WTC11 (cell line): ENCODE measurements at regions not wholly inside any gene's neighbourhood (a gene's known extent, or its start where the extent isn't known, plus 50 kb on each side); places are given as distances from the start of the nearest gene placed in this dataset.
"Not testable (repeated sequence)": the region's sequence is repeated elsewhere in the genome, so short reads cannot be mapped to it uniquely, and the experiment has no call there.

Experiments
- ATAC-seq: fragments of 200-7000 bp; cut with Tn5 transposase; 2 replicates; pipeline ENCODE4 v1.10.0; 2021; ENCODE audit warnings: mild to moderate bottlenecking, moderate library complexity
- CTCF ChIA-PET: fragments of 300-600 bp; sonication (Branson Sonifier 250); formaldehyde crosslinking; loops from one replicate; lab custom pipeline; 2021; ENCODE audit warnings: antibody characterized with exemption; lab: Charles Lee
- POLR2A ChIA-PET: fragments of 350-600 bp; sonication (Branson Sonifier 250); formaldehyde crosslinking; loops from one replicate; lab custom pipeline; 2021; ENCODE audit warnings: antibody characterized with exemption; lab: Charles Lee
- DNase-seq: peaks from one replicate; pipeline ENCODE4 v3.0.0; 2021; ENCODE audit warnings: low spot score
- H3K27ac Mint-ChIP-seq: 2 replicates; pipeline ENCODE4 v1.8.0; 2021; ENCODE audit warnings: mixed read lengths
- H3K27me3 Mint-ChIP-seq: 2 replicates; pipeline ENCODE4 v1.8.0; 2021; ENCODE audit warnings: low read depth, mild to moderate bottlenecking, moderate library complexity, mixed read lengths
- H3K36me3 Mint-ChIP-seq: 2 replicates; pipeline ENCODE4 v1.8.0; 2021; ENCODE audit warnings: mixed read lengths
- H3K4me1 Mint-ChIP-seq: 2 replicates; pipeline ENCODE4 v1.8.0; 2022; ENCODE audit warnings: mixed read lengths
- H3K4me3 Mint-ChIP-seq: 2 replicates; pipeline ENCODE4 v1.8.0; 2021; ENCODE audit warnings: mild to moderate bottlenecking, moderate library complexity, mixed read lengths
- H3K9me3 Mint-ChIP-seq: 2 replicates; pipeline ENCODE4 v1.8.0; 2021; ENCODE audit warnings: mixed read lengths
- EMX1 ChIP-seq: fragments of 250-450 bp; sonication (Bioruptor Pico); IDR thresholded peaks from 2 replicates; pipeline ENCODE4 v1.8.0; 2021; ENCODE audit warnings: mild to moderate bottlenecking
- GABPB1 ChIP-seq: sonication (generic); formaldehyde crosslinking; IDR thresholded peaks from 2 replicates; pipeline ENCODE4 v1.8.1; 2023; ENCODE audit warnings: mild to moderate bottlenecking, missing genetic modification reagents
- JAZF1 ChIP-seq: fragments of 250-450 bp; sonication (Bioruptor Pico); IDR thresholded peaks from 2 replicates; pipeline ENCODE4 v1.9.0; 2021; ENCODE audit warnings: moderate library complexity, mild to moderate bottlenecking, inconsistent platforms
- KAT7 ChIP-seq: sonication (generic); formaldehyde crosslinking; IDR thresholded peaks from 2 replicates; pipeline ENCODE4 v1.8.1; 2023; ENCODE audit warnings: missing genetic modification reagents, mild to moderate bottlenecking, borderline replicate concordance
- NFE2L1 ChIP-seq: sonication (generic); formaldehyde crosslinking; IDR thresholded peaks from 2 replicates; pipeline ENCODE4 v1.8.1; 2023; ENCODE audit warnings: missing genetic modification reagents
- NFYB ChIP-seq: sonication (generic); formaldehyde crosslinking; conservative IDR thresholded peaks from 2 replicates; pipeline ENCODE4 v1.8.0; 2022; ENCODE audit warnings: low read depth, missing genetic modification reagents
- NR3C1 ChIP-seq: sonication (generic); formaldehyde crosslinking; conservative IDR thresholded peaks from 2 replicates; pipeline ENCODE4 v1.8.1; 2023; ENCODE audit warnings: low read depth, mild to moderate bottlenecking, missing genetic modification reagents
- OVOL2 ChIP-seq: fragments of 250-450 bp; sonication (Bioruptor Pico); IDR thresholded peaks from 2 replicates; pipeline ENCODE4 v1.9.0; 2021; ENCODE audit warnings: mild to moderate bottlenecking, borderline replicate concordance
- RORB ChIP-seq: fragments of 250-450 bp; sonication (Bioruptor Pico); IDR thresholded peaks from 2 replicates; pipeline ENCODE4 v1.9.0; 2021; ENCODE audit warnings: mild to moderate bottlenecking
- SMAD4 ChIP-seq: sonication (generic); formaldehyde crosslinking; IDR thresholded peaks from 2 replicates; pipeline ENCODE4 v1.8.0; 2022; ENCODE audit warnings: mild to moderate bottlenecking, missing genetic modification reagents
- TEAD4 ChIP-seq: sonication (generic); formaldehyde crosslinking; IDR thresholded peaks from 2 replicates; pipeline ENCODE4 v1.8.0; 2022; ENCODE audit warnings: mild to moderate bottlenecking, missing genetic modification reagents
- ZNF232 ChIP-seq: sonication (generic); formaldehyde crosslinking; IDR thresholded peaks from 2 replicates; pipeline ENCODE4 v1.8.0; 2022; ENCODE audit warnings: mild to moderate bottlenecking, missing genetic modification reagents
- ZNF423 ChIP-seq: fragments of 250-450 bp; sonication (Bioruptor Pico); IDR thresholded peaks from 2 replicates; pipeline ENCODE4 v2.1.2; 2022; ENCODE audit warnings: mild to moderate bottlenecking, moderate library complexity
- TF ChIP-seq, protein P1 (sequence below): sonication (generic); formaldehyde crosslinking; IDR thresholded peaks from 2 replicates; pipeline ENCODE4 v1.8.0; 2022; ENCODE audit warnings: mild to moderate bottlenecking, missing genetic modification reagents
- TF ChIP-seq, protein P2 (sequence below): sonication (generic); formaldehyde crosslinking; IDR thresholded peaks from 2 replicates; pipeline ENCODE4 v1.8.1; 2023; ENCODE audit warnings: mild to moderate bottlenecking, missing genetic modification reagents, moderate library complexity
- TF ChIP-seq, protein P3 (sequence below): sonication (generic); formaldehyde crosslinking; IDR thresholded peaks from 2 replicates; pipeline ENCODE4 v1.8.0; 2023; ENCODE audit warnings: mild to moderate bottlenecking, missing genetic modification reagents
- TF ChIP-seq, protein P4 (sequence below): fragments of 200-600 bp; IDR thresholded peaks from 2 replicates; pipeline ENCODE4 v1.8.0; 2022; ENCODE audit warnings: antibody characterized with exemption

DNA sequence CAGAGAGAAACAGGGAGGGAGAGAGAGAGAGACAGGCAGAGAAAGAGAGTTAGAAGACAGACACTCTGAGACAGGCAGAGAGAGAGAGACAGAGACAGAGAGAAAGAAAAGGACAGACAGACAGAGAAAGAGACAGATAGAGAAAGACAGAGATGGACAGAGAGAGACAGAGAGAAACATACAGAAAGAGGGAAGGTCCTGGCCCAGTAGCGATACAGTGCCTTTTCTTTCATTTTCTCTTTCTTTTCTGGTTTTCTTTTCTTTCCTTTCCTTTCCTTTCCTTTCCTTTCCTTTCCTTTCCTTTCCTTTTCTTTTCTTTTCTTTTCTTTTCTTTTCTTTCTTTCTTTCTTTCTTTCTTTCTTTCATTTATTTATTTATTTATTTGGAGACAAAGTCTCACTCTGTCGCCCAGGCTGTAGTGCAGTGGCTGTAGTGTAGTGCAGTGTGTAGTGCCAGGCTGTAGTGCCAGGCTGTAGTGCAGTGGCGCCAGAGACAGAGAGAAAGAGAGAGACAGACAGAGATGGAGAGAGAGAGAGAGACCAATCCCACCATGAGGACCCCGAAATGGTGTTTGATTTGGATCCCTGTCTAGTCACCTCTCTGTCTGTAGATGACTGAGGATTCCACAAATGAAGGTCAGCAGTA, 1501.5 kb upstream of the DEFB115 start:
- H3K4me1 Mint-ChIP-seq, ATAC-seq, CTCF ChIA-PET, H3K27ac Mint-ChIP-seq, DNase-seq, H3K4me3 Mint-ChIP-seq, POLR2A ChIA-PET: not testable (repeated sequence)
- Mint-ChIP-seq H3K9me3 (peaks cover 75% of the 10 kb centered on the region), H3K27me3 (peaks cover 29% of the 10 kb centered on the region), H3K36me3 (peaks cover 80% of the 10 kb centered on the region)

DNA sequence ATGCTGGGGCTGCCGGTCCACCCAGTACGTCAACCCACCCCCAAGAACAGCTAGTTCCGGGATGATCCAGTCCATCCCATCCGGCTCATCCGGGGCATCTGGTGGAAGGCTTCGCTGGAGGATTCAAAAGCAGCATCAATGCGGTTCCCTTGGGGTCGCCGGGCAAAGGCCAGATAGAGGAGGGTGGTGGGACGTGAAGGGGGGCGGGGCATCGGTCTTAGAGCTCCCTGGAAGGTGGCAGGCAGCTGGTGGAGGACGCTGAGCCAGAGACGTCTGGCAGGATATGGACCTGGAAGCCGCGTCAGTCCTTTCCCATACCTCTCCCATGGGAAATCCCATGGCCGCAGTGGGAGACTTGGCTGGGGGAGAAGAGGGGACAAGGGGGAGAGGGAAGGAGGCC, 1500.8 kb upstream of the DEFB115 start:
- Mint-ChIP-seq H3K27ac (no peak overlapping the region), H3K4me1 (no peaks in the 10 kb centered on the region), H3K4me3 (no peak overlapping the region), H3K36me3 (peaks cover 76% of the 10 kb centered on the region), H3K9me3 (peaks cover 71% of the 10 kb centered on the region), H3K27me3 (peaks cover 25% of the 10 kb centered on the region)
- DNase-seq (no peak), ATAC-seq (no peak)
- ChIA-PET POLR2A (no interaction called here), CTCF (no interaction called here)
- TF ChIP-seq, protein P1, sequence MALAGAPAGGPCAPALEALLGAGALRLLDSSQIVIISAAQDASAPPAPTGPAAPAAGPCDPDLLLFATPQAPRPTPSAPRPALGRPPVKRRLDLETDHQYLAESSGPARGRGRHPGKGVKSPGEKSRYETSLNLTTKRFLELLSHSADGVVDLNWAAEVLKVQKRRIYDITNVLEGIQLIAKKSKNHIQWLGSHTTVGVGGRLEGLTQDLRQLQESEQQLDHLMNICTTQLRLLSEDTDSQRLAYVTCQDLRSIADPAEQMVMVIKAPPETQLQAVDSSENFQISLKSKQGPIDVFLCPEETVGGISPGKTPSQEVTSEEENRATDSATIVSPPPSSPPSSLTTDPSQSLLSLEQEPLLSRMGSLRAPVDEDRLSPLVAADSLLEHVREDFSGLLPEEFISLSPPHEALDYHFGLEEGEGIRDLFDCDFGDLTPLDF (CRISPR knock-in tag), result no peak
- TF ChIP-seq GABPB1 (CRISPR knock-in tag) (no peak), NFE2L1 (CRISPR knock-in tag) (no peak), ZNF423 (no peak), EMX1 (CRISPR knock-in tag) (no peak), ZNF232 (CRISPR knock-in tag) (no peak), NFYB (CRISPR knock-in tag) (no peak), SMAD4 (CRISPR knock-in tag) (no peak), JAZF1 (CRISPR knock-in tag) (no peak), KAT7 (CRISPR knock-in tag) (no peak), NR3C1 (CRISPR knock-in tag) (no peak), OVOL2 (CRISPR knock-in tag) (no peak), TEAD4 (no peak), RORB (CRISPR knock-in tag) (no peak)
- TF ChIP-seq, protein P2, sequence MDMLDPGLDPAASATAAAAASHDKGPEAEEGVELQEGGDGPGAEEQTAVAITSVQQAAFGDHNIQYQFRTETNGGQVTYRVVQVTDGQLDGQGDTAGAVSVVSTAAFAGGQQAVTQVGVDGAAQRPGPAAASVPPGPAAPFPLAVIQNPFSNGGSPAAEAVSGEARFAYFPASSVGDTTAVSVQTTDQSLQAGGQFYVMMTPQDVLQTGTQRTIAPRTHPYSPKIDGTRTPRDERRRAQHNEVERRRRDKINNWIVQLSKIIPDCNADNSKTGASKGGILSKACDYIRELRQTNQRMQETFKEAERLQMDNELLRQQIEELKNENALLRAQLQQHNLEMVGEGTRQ (CRISPR knock-in tag), result no peak
- TF ChIP-seq, protein P3, sequence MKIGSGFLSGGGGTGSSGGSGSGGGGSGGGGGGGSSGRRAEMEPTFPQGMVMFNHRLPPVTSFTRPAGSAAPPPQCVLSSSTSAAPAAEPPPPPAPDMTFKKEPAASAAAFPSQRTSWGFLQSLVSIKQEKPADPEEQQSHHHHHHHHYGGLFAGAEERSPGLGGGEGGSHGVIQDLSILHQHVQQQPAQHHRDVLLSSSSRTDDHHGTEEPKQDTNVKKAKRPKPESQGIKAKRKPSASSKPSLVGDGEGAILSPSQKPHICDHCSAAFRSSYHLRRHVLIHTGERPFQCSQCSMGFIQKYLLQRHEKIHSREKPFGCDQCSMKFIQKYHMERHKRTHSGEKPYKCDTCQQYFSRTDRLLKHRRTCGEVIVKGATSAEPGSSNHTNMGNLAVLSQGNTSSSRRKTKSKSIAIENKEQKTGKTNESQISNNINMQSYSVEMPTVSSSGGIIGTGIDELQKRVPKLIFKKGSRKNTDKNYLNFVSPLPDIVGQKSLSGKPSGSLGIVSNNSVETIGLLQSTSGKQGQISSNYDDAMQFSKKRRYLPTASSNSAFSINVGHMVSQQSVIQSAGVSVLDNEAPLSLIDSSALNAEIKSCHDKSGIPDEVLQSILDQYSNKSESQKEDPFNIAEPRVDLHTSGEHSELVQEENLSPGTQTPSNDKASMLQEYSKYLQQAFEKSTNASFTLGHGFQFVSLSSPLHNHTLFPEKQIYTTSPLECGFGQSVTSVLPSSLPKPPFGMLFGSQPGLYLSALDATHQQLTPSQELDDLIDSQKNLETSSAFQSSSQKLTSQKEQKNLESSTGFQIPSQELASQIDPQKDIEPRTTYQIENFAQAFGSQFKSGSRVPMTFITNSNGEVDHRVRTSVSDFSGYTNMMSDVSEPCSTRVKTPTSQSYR (CRISPR knock-in tag), result no peak
- TF ChIP-seq, protein P4, sequence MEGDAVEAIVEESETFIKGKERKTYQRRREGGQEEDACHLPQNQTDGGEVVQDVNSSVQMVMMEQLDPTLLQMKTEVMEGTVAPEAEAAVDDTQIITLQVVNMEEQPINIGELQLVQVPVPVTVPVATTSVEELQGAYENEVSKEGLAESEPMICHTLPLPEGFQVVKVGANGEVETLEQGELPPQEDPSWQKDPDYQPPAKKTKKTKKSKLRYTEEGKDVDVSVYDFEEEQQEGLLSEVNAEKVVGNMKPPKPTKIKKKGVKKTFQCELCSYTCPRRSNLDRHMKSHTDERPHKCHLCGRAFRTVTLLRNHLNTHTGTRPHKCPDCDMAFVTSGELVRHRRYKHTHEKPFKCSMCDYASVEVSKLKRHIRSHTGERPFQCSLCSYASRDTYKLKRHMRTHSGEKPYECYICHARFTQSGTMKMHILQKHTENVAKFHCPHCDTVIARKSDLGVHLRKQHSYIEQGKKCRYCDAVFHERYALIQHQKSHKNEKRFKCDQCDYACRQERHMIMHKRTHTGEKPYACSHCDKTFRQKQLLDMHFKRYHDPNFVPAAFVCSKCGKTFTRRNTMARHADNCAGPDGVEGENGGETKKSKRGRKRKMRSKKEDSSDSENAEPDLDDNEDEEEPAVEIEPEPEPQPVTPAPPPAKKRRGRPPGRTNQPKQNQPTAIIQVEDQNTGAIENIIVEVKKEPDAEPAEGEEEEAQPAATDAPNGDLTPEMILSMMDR, result no peak

DNA sequence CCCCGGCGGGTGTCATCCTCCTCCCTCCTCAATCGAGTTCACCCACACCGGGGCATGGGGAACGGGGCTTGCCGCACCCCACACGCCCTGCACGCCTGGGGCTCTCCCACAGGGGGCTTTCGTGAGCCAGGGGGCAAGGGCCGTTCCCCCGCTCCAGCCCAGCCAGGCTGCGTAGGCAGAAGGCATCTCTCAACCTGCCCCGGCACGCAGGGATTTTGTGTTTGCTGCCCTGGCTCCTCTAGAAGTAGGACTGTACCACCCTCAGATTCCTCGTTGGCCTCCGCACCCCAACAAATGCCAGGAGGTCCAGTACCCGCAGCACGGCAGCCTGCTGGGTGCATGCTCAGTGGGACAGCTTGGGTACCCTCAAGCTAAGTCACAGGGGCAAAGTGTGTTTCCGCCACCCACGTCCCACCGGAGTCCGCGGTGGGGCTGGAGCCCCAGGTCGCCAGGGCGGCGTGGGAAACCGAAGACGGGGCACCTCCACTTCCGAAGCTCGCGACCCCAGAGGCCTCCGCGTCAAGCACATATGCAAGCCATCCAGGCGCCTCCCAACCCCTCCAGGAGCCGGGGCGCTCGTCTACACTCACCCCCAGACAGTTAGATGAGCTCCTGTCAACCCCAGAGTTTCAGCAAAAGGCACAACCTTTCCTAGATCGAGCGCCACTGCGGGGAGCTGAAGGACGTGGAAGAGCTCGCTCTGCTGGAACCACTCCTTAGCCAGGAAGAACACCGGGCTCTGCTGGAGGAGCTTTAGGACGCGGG, 1495.7 kb upstream of the DEFB115 start:
- H3K36me3 Mint-ChIP-seq, result peaks cover 60% of the 10 kb centered on the region
- H3K27ac Mint-ChIP-seq, H3K27me3 Mint-ChIP-seq, CTCF ChIA-PET, H3K4me3 Mint-ChIP-seq, ATAC-seq, DNase-seq, POLR2A ChIA-PET, H3K4me1 Mint-ChIP-seq: not testable (repeated sequence)
- H3K9me3 Mint-ChIP-seq, result peaks cover 49% of the 10 kb centered on the region
